ENCODE measurements at regions not wholly inside any gene's neighbourhood (a gene's known extent, or its start where the extent isn't known, plus 50 kb on each side); places are given as distances from the start of the nearest gene placed in this dataset.

- TF ChIP-seq YY1 (IDR thresholded peaks at IDR 0.05; ENCODE audit: insufficient read depth, insufficient read length) (no peak), SUZ12 (IDR thresholded peaks at IDR 0.05; ENCODE audit: extremely low read depth, insufficient read depth, insufficient read length) (no peak)
Observed at GRCh38 chrX:66756717-66757116, 117.8 kb upstream of the EDA2R start.
